PFSK-1 (cell line): ENCODE measurements at regions not wholly inside any gene's neighbourhood (a gene's known extent, or its start where the extent isn't known, plus 50 kb on each side); places are given as distances from the start of the nearest gene placed in this dataset.

ENCODE experiments used
- FOXP2 ChIP-seq: optimal IDR thresholded peaks from 2 replicates; pipeline ENCODE3; 2011; ENCODE audit warnings: borderline replicate concordance, control low read depth, inconsistent platforms; ENCODE audit not compliant: insufficient read depth; ENCODE audit errors: extremely low read length, extremely low read depth
- POLR2AphosphoS5 ChIP-seq: IDR thresholded peaks from 2 replicates; pipeline ENCODE4 v1.6.1; 2012; ENCODE audit warnings: low read depth, mild to moderate bottlenecking, control low read depth, low read length, moderate library complexity
- REST ChIP-seq, 2 experiments: IDR thresholded peaks; 2 replicates each; pipeline versions ENCODE4 v1.6.1 to v1.8.0; 2011 to 2012; ENCODE audit warnings: low read depth in 2 of 2, low read length in 2 of 2, control low read depth in 1 of 2, inconsistent platforms in 1 of 2, mild to moderate bottlenecking in 1 of 2, moderate library complexity in 1 of 2; ENCODE audit not compliant: insufficient read depth in 1 of 2
- SIN3A ChIP-seq: IDR thresholded peaks from 2 replicates; pipeline ENCODE4 v1.6.1; 2012; ENCODE audit warnings: mild to moderate bottlenecking, low read length, moderate library complexity, borderline replicate concordance; ENCODE audit not compliant: insufficient read depth
- TAF1 ChIP-seq: IDR thresholded peaks from 2 replicates; pipeline ENCODE4 v1.6.1; 2012; ENCODE audit warnings: low read length, control low read depth, borderline replicate concordance; ENCODE audit not compliant: insufficient read depth

GRCh38 chr1:87872692-87873091, 544.0 kb downstream of the LMO4 start:
- TF ChIP-seq POLR2AphosphoS5 (no peak), SIN3A (no peak), TAF1 (no peak), FOXP2 (no peak), REST (IDR thresholded peaks at IDR 0.05; ENCODE audit: insufficient read depth in 1 of 2, low read depth in 2 of 2, low read length in 2 of 2) (no peak)

DNA sequence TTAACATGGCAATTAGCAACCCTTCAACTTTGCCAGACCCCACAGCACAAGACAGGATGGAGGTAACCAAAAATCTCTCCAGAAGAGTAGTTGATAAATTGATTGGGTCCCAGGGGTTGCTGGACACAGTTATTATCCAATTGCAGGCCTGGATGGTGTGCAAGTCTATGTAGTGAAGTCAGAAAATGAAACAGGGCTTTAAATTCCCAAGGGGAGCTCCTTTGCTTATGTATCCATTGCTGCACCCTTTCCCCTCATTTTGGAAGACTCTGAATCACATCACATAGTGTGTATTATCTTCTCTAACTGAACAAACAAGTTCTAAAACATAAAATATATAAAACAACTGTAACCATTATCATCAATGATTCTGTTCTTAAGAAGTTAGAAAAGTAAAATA, 550.2 kb downstream of the LMO4 start:
- TF ChIP-seq REST (IDR thresholded peaks at IDR 0.05; ENCODE audit: insufficient read depth in 1 of 2, low read depth in 2 of 2, low read length in 2 of 2) (no peak), TAF1 (no peak), FOXP2 (no peak), SIN3A (no peak), POLR2AphosphoS5 (no peak)

GRCh38 chr1:87880098-87880760, 551.5 kb downstream of the LMO4 start:
- TF ChIP-seq SIN3A (no peak), FOXP2 (no peak), POLR2AphosphoS5 (no peak), TAF1 (no peak), REST (IDR thresholded peaks at IDR 0.05; ENCODE audit: insufficient read depth in 1 of 2, low read depth in 2 of 2, low read length in 2 of 2) (no peak)

GRCh38 chr1:87880764-87881163, 552.1 kb downstream of the LMO4 start:
- no peak for TF ChIP-seq POLR2AphosphoS5
- TF ChIP-seq REST (IDR thresholded peaks at IDR 0.05; ENCODE audit: insufficient read depth in 1 of 2, low read depth in 2 of 2, low read length in 2 of 2) = no peak
- TF ChIP-seq FOXP2 = no peak
- no peak for TF ChIP-seq TAF1
- no peak for TF ChIP-seq SIN3A
